ENCODE measurements at regions not wholly inside any gene's neighbourhood (a gene's known extent, or its start where the extent isn't known, plus 50 kb on each side); places are given as distances from the start of the nearest gene placed in this dataset.

GRCh38 chr13:58883405-58883804 lies 1251.9 kb downstream of the PCDH17 start:
- no peak for TF ChIP-seq CTCF (IDR thresholded peaks at IDR 0.05)
- TF ChIP-seq POLR2A (IDR thresholded peaks at IDR 0.05) = no peak
